GM23338 (cell line): ENCODE measurements at regions not wholly inside any gene's neighbourhood (a gene's known extent, or its start where the extent isn't known, plus 50 kb on each side); places are given as distances from the start of the nearest gene placed in this dataset.
A peak's percentile ranks its signal among the peaks of the same experiment; 100 is the strongest.
"Not testable (repeated sequence)": the region's sequence is repeated elsewhere in the genome, so short reads cannot be mapped to it uniquely, and the experiment has no call there.

Experiments
- ATAC-seq: fragments of 200-7000 bp; cut with Tn5 transposase; 3 replicates; pipeline ENCODE4 v1.9.1; 2020
- DNase-seq: peaks from one replicate; pipeline ENCODE4 v3.0.0-alpha.2; 2015; ENCODE audit warnings: low spot score
- H2AFZ ChIP-seq: fragments of 200-600 bp; sonication (generic); 2 replicates; pipeline ENCODE4 v1.8.0; 2016; ENCODE audit warnings: antibody characterized with exemption, mild to moderate bottlenecking, moderate library complexity
- H3F3A ChIP-seq: fragments of 200-600 bp; sonication (generic); replicated peaks from 2 replicates; pipeline ENCODE4 v1.8.0; 2017; ENCODE audit warnings: antibody characterized with exemption, mixed run types, low read depth
- H3K27ac ChIP-seq: fragments of 200-600 bp; sonication (generic); 2 replicates; pipeline ENCODE4 v1.6.1; 2016; ENCODE audit warnings: low read depth
- H3K27me3 ChIP-seq: fragments of 200-600 bp; sonication (generic); 2 replicates; pipeline ENCODE4 v1.8.0; 2016; ENCODE audit warnings: mild to moderate bottlenecking, mixed run types, moderate library complexity; ENCODE audit not compliant: insufficient read depth
- H3K36me3 ChIP-seq: fragments of 200-600 bp; sonication (generic); 2 replicates; pipeline ENCODE4 v1.8.0; 2016; ENCODE audit warnings: mild to moderate bottlenecking; ENCODE audit not compliant: insufficient read depth
- H3K4me1 ChIP-seq: fragments of 200-600 bp; sonication (generic); 2 replicates; pipeline ENCODE4 v1.8.0; 2016; ENCODE audit warnings: mild to moderate bottlenecking, moderate library complexity; ENCODE audit not compliant: insufficient read depth
- H3K4me2 ChIP-seq: fragments of 200-600 bp; sonication (generic); 2 replicates; pipeline ENCODE4 v1.7.1; 2017; ENCODE audit warnings: mixed run types
- H3K4me3 ChIP-seq: fragments of 200-600 bp; sonication (generic); 2 replicates; pipeline ENCODE4 v1.6.1; 2016; ENCODE audit warnings: mixed run types
- H3K79me2 ChIP-seq: fragments of 200-600 bp; sonication (generic); replicated peaks from 2 replicates; pipeline ENCODE4 v1.8.0; 2017; ENCODE audit warnings: mild to moderate bottlenecking; ENCODE audit not compliant: insufficient read depth
- H3K9me2 ChIP-seq: fragments of 200-600 bp; sonication (generic); 2 replicates; pipeline ENCODE4 v1.8.0; 2017; ENCODE audit not compliant: insufficient read depth
- H4K20me1 ChIP-seq: fragments of 200-600 bp; sonication (generic); replicated peaks from 2 replicates; pipeline ENCODE4 v1.8.0; 2017; ENCODE audit warnings: mild to moderate bottlenecking; ENCODE audit not compliant: insufficient read depth
- H3K27ac Mint-ChIP-seq: 2 replicates; pipeline ENCODE4 v1.8.0; 2020; ENCODE audit warnings: inconsistent platforms, mild to moderate bottlenecking, moderate library complexity, mixed read lengths
- H3K27me3 Mint-ChIP-seq: 3 replicates; pipeline ENCODE4 v1.8.0; 2022; ENCODE audit warnings: low read depth, mild to moderate bottlenecking, moderate library complexity, mixed read lengths, inconsistent platforms; ENCODE audit not compliant: insufficient read depth, poor library complexity
- H3K36me3 Mint-ChIP-seq: 3 replicates; pipeline ENCODE4 v1.8.0; 2021; ENCODE audit warnings: low read depth, mild to moderate bottlenecking, inconsistent platforms, moderate library complexity, mixed read lengths
- H3K4me1 Mint-ChIP-seq: 3 replicates; pipeline ENCODE4 v1.8.0; 2020; ENCODE audit warnings: mild to moderate bottlenecking, inconsistent platforms, mixed read lengths
- H3K4me3 Mint-ChIP-seq: 3 replicates; pipeline ENCODE4 v1.8.0; 2021; ENCODE audit warnings: moderate library complexity, mild to moderate bottlenecking, inconsistent platforms, mixed read lengths
- H3K9me3 Mint-ChIP-seq: 3 replicates; pipeline ENCODE4 v1.8.0; 2020; ENCODE audit warnings: moderate library complexity, mild to moderate bottlenecking, inconsistent platforms, mixed read lengths
- CREB1 ChIP-seq: fragments of 250-450 bp; sonication (Bioruptor Pico); IDR thresholded peaks from 2 replicates; pipeline ENCODE4 v1.5.0; 2020; ENCODE audit warnings: low read depth, mild to moderate bottlenecking, moderate library complexity
- JUNB ChIP-seq: IDR thresholded peaks from one replicate; pipeline ENCODE4 v1.6.1; 2016; ENCODE audit warnings: antibody characterized with exemption; ENCODE audit not compliant: unreplicated experiment
- NANOG ChIP-seq: IDR thresholded peaks from 2 replicates; pipeline ENCODE4 v1.6.1; 2016; ENCODE audit warnings: antibody characterized with exemption, borderline replicate concordance
- POLR2AphosphoS5 ChIP-seq: IDR thresholded peaks from 2 replicates; pipeline ENCODE4 v1.6.1; 2016; ENCODE audit warnings: antibody characterized with exemption, low read depth
- STAT1 ChIP-seq: IDR thresholded peaks from one replicate; pipeline ENCODE4 v1.6.1; 2016; ENCODE audit warnings: antibody characterized with exemption; ENCODE audit not compliant: unreplicated experiment
- TF ChIP-seq, protein P1 (sequence below), 2 experiments: fragments of 200-600 bp in 1 of 2; sonication (generic) in 1 of 2; conservative IDR thresholded peaks; 2 replicates each; pipeline versions ENCODE4 v1.5.1 to v1.6.1; 2016 to 2017; ENCODE audit warnings: antibody characterized with exemption in 2 of 2, low read depth in 2 of 2, mild to moderate bottlenecking in 2 of 2, moderate library complexity in 1 of 2
- TF ChIP-seq, protein P2 (sequence below): IDR thresholded peaks from one replicate; pipeline ENCODE4 v1.6.1; 2018; ENCODE audit warnings: antibody characterized with exemption; ENCODE audit not compliant: unreplicated experiment
- TF ChIP-seq, protein P3 (sequence below): IDR thresholded peaks from 2 replicates; pipeline ENCODE4 v1.6.1; 2016; ENCODE audit warnings: antibody characterized with exemption

DNA sequence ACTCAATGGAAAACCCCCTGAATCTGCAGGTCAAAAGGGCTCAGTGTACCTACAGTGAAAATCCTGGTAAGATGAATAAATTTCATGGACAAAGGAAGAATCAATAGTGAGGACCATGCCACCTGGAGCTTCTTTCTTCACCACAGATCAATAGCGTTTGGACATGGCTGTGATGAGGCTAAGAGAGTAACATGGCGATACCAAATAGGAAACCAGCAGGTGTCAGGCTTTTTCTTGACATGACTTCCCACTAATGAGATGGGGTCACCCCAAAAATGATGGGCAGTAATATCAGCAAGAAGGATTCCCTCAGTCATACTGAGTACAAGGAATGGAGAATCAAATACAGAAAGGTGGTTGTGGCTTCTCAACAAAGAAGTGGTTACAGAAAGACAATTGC lies 208.5 kb upstream of the PLPPR1 start:
- peaks cover 2% of the 10 kb centered on the region; the same call in 2 of the 3 replicates for H3K4me1 Mint-ChIP-seq
- Histone ChIP-seq H3K4me3 (no peak overlapping the region), H2AFZ (no peak overlapping the region), H3K79me2 (no peaks in the 10 kb centered on the region), H3K9me2 (no peaks in the 10 kb centered on the region), H3F3A (no peaks in the 10 kb centered on the region), H3K36me3 (no peaks in the 10 kb centered on the region), H3K27me3 (no peaks in the 10 kb centered on the region), H3K4me1 (no peaks in the 10 kb centered on the region), H3K4me2 (no peak overlapping the region), H3K27ac (no peak overlapping the region), H4K20me1 (no peaks in the 10 kb centered on the region)
- H3K27me3 Mint-ChIP-seq, result peaks cover 2% of the 10 kb centered on the region
- TF ChIP-seq, protein P1, sequence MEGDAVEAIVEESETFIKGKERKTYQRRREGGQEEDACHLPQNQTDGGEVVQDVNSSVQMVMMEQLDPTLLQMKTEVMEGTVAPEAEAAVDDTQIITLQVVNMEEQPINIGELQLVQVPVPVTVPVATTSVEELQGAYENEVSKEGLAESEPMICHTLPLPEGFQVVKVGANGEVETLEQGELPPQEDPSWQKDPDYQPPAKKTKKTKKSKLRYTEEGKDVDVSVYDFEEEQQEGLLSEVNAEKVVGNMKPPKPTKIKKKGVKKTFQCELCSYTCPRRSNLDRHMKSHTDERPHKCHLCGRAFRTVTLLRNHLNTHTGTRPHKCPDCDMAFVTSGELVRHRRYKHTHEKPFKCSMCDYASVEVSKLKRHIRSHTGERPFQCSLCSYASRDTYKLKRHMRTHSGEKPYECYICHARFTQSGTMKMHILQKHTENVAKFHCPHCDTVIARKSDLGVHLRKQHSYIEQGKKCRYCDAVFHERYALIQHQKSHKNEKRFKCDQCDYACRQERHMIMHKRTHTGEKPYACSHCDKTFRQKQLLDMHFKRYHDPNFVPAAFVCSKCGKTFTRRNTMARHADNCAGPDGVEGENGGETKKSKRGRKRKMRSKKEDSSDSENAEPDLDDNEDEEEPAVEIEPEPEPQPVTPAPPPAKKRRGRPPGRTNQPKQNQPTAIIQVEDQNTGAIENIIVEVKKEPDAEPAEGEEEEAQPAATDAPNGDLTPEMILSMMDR (conservative IDR thresholded peaks at IDR 0.05; ENCODE audit: low read depth in 2 of 2), result peak; percentile 26 to 55
- TF ChIP-seq, protein P2, sequence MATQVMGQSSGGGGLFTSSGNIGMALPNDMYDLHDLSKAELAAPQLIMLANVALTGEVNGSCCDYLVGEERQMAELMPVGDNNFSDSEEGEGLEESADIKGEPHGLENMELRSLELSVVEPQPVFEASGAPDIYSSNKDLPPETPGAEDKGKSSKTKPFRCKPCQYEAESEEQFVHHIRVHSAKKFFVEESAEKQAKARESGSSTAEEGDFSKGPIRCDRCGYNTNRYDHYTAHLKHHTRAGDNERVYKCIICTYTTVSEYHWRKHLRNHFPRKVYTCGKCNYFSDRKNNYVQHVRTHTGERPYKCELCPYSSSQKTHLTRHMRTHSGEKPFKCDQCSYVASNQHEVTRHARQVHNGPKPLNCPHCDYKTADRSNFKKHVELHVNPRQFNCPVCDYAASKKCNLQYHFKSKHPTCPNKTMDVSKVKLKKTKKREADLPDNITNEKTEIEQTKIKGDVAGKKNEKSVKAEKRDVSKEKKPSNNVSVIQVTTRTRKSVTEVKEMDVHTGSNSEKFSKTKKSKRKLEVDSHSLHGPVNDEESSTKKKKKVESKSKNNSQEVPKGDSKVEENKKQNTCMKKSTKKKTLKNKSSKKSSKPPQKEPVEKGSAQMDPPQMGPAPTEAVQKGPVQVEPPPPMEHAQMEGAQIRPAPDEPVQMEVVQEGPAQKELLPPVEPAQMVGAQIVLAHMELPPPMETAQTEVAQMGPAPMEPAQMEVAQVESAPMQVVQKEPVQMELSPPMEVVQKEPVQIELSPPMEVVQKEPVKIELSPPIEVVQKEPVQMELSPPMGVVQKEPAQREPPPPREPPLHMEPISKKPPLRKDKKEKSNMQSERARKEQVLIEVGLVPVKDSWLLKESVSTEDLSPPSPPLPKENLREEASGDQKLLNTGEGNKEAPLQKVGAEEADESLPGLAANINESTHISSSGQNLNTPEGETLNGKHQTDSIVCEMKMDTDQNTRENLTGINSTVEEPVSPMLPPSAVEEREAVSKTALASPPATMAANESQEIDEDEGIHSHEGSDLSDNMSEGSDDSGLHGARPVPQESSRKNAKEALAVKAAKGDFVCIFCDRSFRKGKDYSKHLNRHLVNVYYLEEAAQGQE, result no peak
- H3K27ac Mint-ChIP-seq, result no peak overlapping the region
- ATAC-seq, result peak; percentile 45
- no peak overlapping the region for H3K4me3 Mint-ChIP-seq
- peaks cover 5% of the 10 kb centered on the region for H3K36me3 Mint-ChIP-seq
- DNase-seq, result peak; percentile 9
- peaks cover 13% of the 10 kb centered on the region for H3K9me3 Mint-ChIP-seq

DNA sequence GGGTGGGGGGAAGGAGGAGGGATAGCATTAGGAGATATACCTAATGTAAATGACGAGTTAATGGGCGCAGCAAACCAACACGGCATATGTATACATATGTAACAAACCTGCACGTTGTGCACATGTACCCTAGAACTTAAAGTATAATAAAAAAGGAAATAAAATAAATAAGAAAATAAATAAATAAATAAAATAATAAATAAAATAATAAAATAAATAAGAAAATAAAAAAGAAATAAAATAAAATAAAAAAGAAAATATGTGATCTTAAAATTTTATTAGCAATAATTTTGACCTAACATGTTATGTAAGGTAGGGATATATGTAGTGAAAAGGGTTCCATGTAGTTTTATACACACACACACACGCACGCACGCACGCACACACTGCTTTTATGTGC lies 195.5 kb upstream of the PLPPR1 start:
- H3K27ac Mint-ChIP-seq, H3K36me3 ChIP-seq, H3K27me3 Mint-ChIP-seq, H3K9me2 ChIP-seq, H3F3A ChIP-seq, H3K36me3 Mint-ChIP-seq, H4K20me1 ChIP-seq, H3K27me3 ChIP-seq, H3K4me1 Mint-ChIP-seq, H3K4me3 Mint-ChIP-seq, H2AFZ ChIP-seq, H3K4me1 ChIP-seq, H3K4me2 ChIP-seq, H3K79me2 ChIP-seq, H3K4me3 ChIP-seq, H3K27ac ChIP-seq, DNase-seq, H3K9me3 Mint-ChIP-seq, ATAC-seq: not testable (repeated sequence)

DNA sequence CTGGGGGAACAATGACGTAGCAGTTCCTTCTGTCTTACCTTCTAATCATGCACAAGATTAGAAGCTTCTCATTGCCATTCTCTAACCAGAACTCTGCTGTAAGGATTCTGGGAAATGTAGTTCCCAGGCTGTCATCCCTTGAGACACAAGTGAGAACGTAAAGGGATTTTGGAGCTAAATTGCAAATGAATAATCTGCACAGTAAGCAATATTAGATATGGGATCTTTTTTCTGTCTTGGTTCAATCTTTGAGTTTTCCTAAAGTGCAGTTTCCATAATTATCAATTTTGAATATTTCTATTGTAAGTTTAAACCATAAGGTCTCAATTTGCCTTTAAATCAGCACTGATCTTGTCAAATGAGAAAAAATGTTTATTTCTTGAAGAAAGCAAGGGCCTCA lies 189.7 kb upstream of the PLPPR1 start:
- Histone ChIP-seq H2AFZ (no peak overlapping the region), H3K36me3 (no peaks in the 10 kb centered on the region), H3K4me2 (no peak overlapping the region), H3K4me3 (no peak overlapping the region), H3K27ac (no peak overlapping the region), H3F3A (no peaks in the 10 kb centered on the region), H3K4me1 (no peaks in the 10 kb centered on the region), H3K9me2 (no peaks in the 10 kb centered on the region), H3K27me3 (no peaks in the 10 kb centered on the region), H3K79me2 (no peaks in the 10 kb centered on the region), H4K20me1 (no peaks in the 10 kb centered on the region)
- no peak overlapping the region for H3K27ac Mint-ChIP-seq
- H3K4me3 Mint-ChIP-seq, result no peak overlapping the region
- ATAC-seq (no peak; the same call in 2 of the 3 replicates), DNase-seq (peak; percentile 12)
- H3K4me1 Mint-ChIP-seq, result no peaks in the 10 kb centered on the region
- no peaks in the 10 kb centered on the region for H3K36me3 Mint-ChIP-seq
- H3K27me3 Mint-ChIP-seq, result no peaks in the 10 kb centered on the region
- H3K9me3 Mint-ChIP-seq, result no peaks in the 10 kb centered on the region
- TF ChIP-seq, protein P3, sequence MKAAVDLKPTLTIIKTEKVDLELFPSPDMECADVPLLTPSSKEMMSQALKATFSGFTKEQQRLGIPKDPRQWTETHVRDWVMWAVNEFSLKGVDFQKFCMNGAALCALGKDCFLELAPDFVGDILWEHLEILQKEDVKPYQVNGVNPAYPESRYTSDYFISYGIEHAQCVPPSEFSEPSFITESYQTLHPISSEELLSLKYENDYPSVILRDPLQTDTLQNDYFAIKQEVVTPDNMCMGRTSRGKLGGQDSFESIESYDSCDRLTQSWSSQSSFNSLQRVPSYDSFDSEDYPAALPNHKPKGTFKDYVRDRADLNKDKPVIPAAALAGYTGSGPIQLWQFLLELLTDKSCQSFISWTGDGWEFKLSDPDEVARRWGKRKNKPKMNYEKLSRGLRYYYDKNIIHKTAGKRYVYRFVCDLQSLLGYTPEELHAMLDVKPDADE, result no peak
- TF ChIP-seq CREB1 (CRISPR knock-in tag), result no peak
- TF ChIP-seq NANOG, result no peak
- no peak for TF ChIP-seq POLR2AphosphoS5
- no peak for TF ChIP-seq JUNB
- no peak for TF ChIP-seq STAT1
